NB4 (cell line): ENCODE measurements at regions not wholly inside any gene's neighbourhood (a gene's known extent, or its start where the extent isn't known, plus 50 kb on each side); places are given as distances from the start of the nearest gene placed in this dataset.

ENCODE experiments used
- POLR2A ChIP-seq: IDR thresholded peaks from 2 replicates; pipeline ENCODE4 v1.6.1; 2011; ENCODE audit warnings: mild to moderate bottlenecking; ENCODE audit not compliant: insufficient read length; ENCODE audit errors: extremely low read depth
- TF ChIP-seq, protein P1 (sequence below): IDR thresholded peaks from 2 replicates; pipeline ENCODE4 v1.6.1; 2011; ENCODE audit warnings: low read depth, low read length
- TF ChIP-seq, protein P2 (sequence below): IDR thresholded peaks from one replicate; pipeline ENCODE4 v1.5.1; 2012; ENCODE audit warnings: low read depth, low read length

DNA sequence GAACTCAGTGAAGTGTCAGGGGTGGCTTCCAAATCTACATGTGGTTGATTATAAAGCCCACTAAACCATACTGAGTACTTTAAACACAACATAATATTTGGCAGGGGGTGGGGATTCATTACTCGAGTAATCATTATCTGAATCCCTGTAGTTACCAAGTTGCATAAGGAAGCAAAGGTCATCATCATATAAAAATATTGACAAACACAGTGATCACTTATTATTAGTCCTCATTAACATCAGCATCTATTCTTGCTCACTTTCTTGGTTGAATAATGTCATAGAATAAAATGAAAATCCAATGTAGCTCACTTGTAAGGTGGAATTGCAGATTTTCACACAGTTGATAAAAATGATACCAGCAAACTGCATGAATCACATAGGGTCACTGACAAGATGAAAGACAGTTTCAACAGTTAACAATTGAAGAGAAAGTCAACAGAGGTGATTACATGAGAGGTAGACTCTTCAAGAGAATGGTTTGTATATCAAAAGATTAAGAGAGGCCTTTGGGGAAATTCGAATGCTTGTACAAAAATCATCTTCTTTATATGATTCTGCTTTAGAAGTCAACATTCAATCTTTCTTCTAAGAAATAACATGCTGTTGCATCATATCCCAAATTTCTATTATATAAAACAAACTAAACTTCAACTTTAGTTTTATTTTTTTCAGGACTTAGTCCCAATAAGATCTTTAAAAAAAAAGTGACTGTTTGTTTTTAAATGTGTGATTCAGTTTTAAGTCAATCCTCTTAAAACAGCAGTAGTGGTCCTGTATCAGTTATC lies 185.5 kb upstream of the KLF14 start:
- no peak for TF ChIP-seq POLR2A
- TF ChIP-seq, protein P1, sequence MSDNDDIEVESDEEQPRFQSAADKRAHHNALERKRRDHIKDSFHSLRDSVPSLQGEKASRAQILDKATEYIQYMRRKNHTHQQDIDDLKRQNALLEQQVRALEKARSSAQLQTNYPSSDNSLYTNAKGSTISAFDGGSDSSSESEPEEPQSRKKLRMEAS, result no peak
- TF ChIP-seq, protein P2, sequence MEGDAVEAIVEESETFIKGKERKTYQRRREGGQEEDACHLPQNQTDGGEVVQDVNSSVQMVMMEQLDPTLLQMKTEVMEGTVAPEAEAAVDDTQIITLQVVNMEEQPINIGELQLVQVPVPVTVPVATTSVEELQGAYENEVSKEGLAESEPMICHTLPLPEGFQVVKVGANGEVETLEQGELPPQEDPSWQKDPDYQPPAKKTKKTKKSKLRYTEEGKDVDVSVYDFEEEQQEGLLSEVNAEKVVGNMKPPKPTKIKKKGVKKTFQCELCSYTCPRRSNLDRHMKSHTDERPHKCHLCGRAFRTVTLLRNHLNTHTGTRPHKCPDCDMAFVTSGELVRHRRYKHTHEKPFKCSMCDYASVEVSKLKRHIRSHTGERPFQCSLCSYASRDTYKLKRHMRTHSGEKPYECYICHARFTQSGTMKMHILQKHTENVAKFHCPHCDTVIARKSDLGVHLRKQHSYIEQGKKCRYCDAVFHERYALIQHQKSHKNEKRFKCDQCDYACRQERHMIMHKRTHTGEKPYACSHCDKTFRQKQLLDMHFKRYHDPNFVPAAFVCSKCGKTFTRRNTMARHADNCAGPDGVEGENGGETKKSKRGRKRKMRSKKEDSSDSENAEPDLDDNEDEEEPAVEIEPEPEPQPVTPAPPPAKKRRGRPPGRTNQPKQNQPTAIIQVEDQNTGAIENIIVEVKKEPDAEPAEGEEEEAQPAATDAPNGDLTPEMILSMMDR, result no peak
